IPS-18a (cell line): ENCODE measurements at regions not wholly inside any gene's neighbourhood (a gene's known extent, or its start where the extent isn't known, plus 50 kb on each side); places are given as distances from the start of the nearest gene placed in this dataset.

ENCODE experiments used
- H3K27ac ChIP-seq: one replicate; pipeline ENCODE4 v1.5.1; 2013; ENCODE audit warnings: low read length
- H3K27me3 ChIP-seq: one replicate; pipeline ENCODE4 v1.6.1; 2013; ENCODE audit warnings: mild to moderate bottlenecking, low read length; ENCODE audit not compliant: control insufficient read depth, insufficient read depth
- H3K36me3 ChIP-seq: one replicate; pipeline ENCODE4 v1.6.1; 2013; ENCODE audit warnings: low read depth, low read length; ENCODE audit not compliant: control insufficient read depth
- H3K4me1 ChIP-seq: one replicate; pipeline ENCODE4 v1.6.1; 2013; ENCODE audit warnings: low read depth, low read length; ENCODE audit not compliant: control insufficient read depth
- H3K4me3 ChIP-seq: one replicate; pipeline ENCODE4 v1.5.1; 2013; ENCODE audit warnings: low read length
- H3K9ac ChIP-seq: one replicate; pipeline ENCODE4 v1.6.1; 2013; ENCODE audit warnings: mild to moderate bottlenecking, low read length, moderate library complexity
- H3K9me3 ChIP-seq: one replicate; pipeline ENCODE4 v1.6.1; 2013; ENCODE audit warnings: low read depth, low read length; ENCODE audit not compliant: control insufficient read depth

DNA sequence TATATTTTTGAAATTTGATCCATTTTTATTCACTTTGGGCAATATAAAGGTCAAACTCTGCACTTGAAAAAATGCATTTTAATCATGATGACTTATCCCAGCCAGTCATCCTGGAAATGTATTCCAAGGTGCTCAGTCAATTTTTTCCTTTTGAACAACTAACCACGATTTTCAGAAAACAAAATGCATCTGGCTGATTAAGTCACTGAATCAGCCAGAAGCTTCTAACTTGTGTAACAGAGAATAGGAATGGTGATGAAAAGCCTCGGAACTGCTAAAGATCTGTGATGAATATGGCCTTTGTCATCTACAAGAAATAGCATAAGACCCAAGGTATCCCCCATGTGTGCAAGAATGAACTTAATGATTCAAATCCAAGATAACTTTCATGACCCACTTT lies 572.7 kb downstream of the EPHA4 start:
- no peaks in the 10 kb centered on the region for H3K9me3 ChIP-seq
- peaks cover 4% of the 10 kb centered on the region for H3K4me1 ChIP-seq
- no peaks in the 10 kb centered on the region for H3K27me3 ChIP-seq
- no peak overlapping the region for H3K4me3 ChIP-seq
- H3K9ac ChIP-seq, result no peak overlapping the region
- H3K36me3 ChIP-seq, result no peaks in the 10 kb centered on the region
- H3K27ac ChIP-seq, result no peak overlapping the region

DNA sequence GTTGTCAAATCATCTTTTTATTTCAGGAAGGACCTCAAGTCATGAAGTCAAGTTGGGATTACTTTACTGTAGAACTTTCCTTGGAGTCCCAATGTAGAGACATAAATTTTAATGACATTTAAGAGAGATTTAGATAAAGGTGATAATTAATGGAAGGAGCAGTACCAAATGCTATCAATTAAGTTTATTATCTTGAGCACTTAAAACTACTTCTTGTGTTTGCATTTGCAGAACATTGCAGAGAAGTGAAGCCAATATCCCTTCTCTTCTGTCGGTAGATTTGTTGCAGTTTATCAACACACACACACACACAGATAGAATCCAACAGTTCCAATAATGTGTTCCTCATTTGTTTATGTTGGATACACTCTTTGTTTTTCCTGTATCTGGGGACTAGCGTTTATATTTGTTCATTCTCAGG lies 570.7 kb downstream of the EPHA4 start:
- Histone ChIP-seq H3K4me3 (no peak overlapping the region), H3K27me3 (no peaks in the 10 kb centered on the region), H3K9me3 (no peaks in the 10 kb centered on the region), H3K9ac (no peak overlapping the region), H3K27ac (no peak overlapping the region), H3K36me3 (no peaks in the 10 kb centered on the region), H3K4me1 (peaks cover 4% of the 10 kb centered on the region)

DNA sequence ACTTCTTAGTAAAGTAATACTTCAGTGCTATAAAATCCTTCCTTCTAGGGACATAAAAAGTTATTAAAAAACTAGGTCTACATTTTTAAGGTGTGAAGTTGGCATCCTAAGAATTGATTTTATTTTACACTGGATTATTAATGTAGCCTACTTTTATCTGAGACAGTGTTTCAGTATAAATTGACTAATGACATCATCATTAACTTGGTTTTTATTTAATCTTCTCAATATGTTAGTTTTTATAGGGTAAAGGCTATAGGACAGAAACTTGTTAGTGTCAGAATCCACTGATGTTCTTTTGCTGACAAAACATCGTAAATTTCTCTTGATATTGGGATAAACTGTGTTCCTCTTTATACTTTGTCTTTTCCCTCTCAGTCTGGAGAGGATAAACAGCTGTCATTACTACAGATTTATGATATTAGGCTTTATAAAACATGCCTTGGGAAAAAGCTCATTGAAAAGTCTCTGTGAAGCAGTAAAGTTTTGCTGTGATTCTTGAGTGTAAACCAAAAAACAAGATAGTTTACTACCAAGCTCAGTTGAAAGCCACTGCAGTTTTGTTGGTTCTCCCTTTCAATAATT lies 569.9 kb downstream of the EPHA4 start:
- Histone ChIP-seq H3K4me1 (peaks cover 4% of the 10 kb centered on the region), H3K9ac (no peak overlapping the region), H3K36me3 (no peaks in the 10 kb centered on the region), H3K27me3 (no peaks in the 10 kb centered on the region), H3K4me3 (no peak overlapping the region), H3K9me3 (no peaks in the 10 kb centered on the region), H3K27ac (no peak overlapping the region)

DNA sequence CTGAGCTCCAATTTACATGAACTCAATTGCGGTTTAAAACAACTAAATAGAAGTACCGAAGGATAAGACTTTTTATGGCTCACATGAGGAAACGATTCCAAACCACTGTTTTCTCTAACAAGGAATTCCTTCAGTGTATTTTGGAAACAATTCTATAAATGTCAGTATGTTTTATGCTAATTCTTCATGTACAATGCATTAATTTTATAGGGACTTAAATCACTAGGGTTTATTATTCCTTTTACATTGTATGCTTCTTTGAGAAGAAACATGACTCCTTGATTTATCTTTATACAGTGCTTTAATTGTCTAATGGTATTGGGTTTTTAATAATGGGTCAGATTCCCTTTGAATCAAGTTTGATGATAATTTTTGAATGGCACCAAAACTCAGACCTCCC lies 566.8 kb downstream of the EPHA4 start:
- H3K4me3 ChIP-seq, result no peak overlapping the region
- no peak overlapping the region for H3K9ac ChIP-seq
- H3K9me3 ChIP-seq, result no peaks in the 10 kb centered on the region
- no peaks in the 10 kb centered on the region for H3K27me3 ChIP-seq
- H3K36me3 ChIP-seq, result no peaks in the 10 kb centered on the region
- H3K27ac ChIP-seq, result no peak overlapping the region
- peaks cover 4% of the 10 kb centered on the region for H3K4me1 ChIP-seq

DNA sequence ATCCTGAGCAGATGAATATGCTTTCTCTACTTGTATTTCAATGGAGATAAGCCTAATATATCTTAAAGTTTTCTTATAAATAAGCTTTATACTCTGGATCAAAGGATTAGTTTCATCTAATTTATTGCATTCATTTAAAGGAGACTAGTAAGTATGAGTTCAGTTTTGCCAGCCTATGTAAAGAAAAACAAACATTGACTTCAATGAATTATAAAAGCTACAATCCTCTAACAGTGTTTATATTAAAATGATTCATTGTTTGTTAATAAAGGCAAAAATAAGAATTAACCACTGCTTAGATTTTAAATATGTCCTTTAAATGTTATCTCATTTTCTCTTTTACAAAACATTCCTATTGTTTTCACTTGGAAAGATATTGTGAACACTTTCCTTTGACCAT lies 566.0 kb downstream of the EPHA4 start:
- no peak overlapping the region for H3K27ac ChIP-seq
- H3K9me3 ChIP-seq, result no peaks in the 10 kb centered on the region
- H3K36me3 ChIP-seq, result no peaks in the 10 kb centered on the region
- H3K4me1 ChIP-seq, result peaks cover 4% of the 10 kb centered on the region
- no peaks in the 10 kb centered on the region for H3K27me3 ChIP-seq
- H3K4me3 ChIP-seq, result no peak overlapping the region
- H3K9ac ChIP-seq, result no peak overlapping the region

DNA sequence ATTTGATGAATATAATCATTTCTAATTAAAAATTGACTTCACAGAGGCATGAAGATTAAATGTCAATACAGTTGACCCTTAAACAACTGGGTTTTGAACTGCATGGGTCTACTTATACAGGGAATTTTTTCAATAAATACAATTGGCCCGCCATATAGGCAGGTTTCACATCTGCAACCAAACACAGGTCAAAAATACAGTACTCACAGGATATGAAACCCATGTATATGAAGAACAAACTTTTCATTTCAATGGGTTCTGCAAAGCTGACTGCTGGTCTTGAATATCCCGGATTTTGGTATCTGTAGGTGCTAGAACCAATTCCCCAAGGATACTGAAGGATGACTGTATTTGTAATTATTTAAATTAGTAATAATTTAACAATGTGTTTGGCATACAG lies 555.6 kb downstream of the EPHA4 start:
- H3K27me3 ChIP-seq, result no peaks in the 10 kb centered on the region
- no peaks in the 10 kb centered on the region for H3K36me3 ChIP-seq
- H3K9me3 ChIP-seq, result no peaks in the 10 kb centered on the region
- no peak overlapping the region for H3K4me3 ChIP-seq
- H3K27ac ChIP-seq, result no peak overlapping the region
- peaks cover 8% of the 10 kb centered on the region for H3K4me1 ChIP-seq
- no peak overlapping the region for H3K9ac ChIP-seq

DNA sequence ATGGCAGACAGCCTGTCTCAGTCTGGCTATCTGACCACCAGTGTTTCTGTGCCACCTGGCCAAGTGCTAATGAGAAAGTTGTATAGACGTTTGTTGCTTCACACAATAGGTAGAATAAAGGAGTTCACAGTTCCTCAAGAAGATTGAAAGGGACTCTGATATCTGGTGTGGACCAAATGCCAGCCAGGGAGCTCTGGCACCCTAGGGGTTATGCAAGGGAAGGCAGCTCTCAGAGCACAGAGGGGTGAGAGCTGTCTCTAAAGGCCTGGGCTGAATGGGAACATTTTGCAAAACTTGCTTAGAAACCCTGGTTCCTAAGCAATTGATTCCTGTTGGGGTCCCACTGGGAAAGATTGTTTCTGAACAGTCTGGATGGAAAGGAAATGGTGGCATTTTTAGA lies 553.8 kb downstream of the EPHA4 start:
- Histone ChIP-seq H3K4me1 (peaks cover 8% of the 10 kb centered on the region), H3K4me3 (no peak overlapping the region), H3K27me3 (no peaks in the 10 kb centered on the region), H3K9ac (no peak overlapping the region), H3K27ac (no peak overlapping the region), H3K36me3 (no peaks in the 10 kb centered on the region), H3K9me3 (no peaks in the 10 kb centered on the region)

DNA sequence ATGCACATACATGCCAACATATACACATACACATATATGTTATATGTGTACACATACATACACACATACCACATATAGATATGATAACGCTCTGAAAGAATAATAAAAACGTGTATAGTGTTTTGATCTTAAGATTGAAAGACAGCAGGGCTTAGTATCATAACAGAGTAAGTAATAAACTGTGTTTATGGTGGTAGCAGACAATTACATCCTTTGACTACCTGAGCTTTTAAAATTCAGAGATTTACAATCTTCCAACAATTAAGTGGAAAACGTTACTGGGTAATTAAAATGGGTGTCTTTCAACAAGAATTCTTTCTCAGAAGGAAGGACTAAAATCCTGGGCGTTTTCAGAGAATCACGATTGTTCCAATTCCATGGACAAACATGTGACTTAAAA lies 552.4 kb downstream of the EPHA4 start:
- Histone ChIP-seq H3K4me1 (peaks cover 6% of the 10 kb centered on the region), H3K36me3 (no peaks in the 10 kb centered on the region), H3K27me3 (no peaks in the 10 kb centered on the region), H3K9ac (no peak overlapping the region), H3K9me3 (no peaks in the 10 kb centered on the region), H3K27ac (no peak overlapping the region), H3K4me3 (no peak overlapping the region)

DNA sequence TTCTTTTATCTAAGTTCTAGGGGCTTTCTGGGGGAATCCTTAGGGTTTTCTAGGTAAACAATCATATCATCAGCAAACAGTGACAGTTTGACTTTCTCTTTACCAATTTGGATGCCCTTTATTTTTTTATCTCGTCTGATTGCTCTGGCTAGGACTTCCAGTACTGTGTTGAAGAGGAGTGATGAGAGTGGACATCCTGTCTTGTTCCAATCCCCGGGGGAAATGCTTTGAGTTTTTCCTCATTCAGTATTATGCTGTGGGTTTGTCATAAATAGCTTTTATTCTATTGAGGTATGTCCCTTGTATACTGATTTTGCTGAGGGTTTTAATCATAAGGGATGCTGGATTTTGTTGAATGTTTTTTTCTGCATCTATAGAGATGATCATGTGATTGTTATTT lies 549.5 kb downstream of the EPHA4 start:
- Histone ChIP-seq H3K9ac (no peak overlapping the region), H3K9me3 (no peaks in the 10 kb centered on the region), H3K27me3 (no peaks in the 10 kb centered on the region), H3K36me3 (no peaks in the 10 kb centered on the region), H3K4me1 (no peaks in the 10 kb centered on the region), H3K4me3 (no peak overlapping the region), H3K27ac (no peak overlapping the region)

DNA sequence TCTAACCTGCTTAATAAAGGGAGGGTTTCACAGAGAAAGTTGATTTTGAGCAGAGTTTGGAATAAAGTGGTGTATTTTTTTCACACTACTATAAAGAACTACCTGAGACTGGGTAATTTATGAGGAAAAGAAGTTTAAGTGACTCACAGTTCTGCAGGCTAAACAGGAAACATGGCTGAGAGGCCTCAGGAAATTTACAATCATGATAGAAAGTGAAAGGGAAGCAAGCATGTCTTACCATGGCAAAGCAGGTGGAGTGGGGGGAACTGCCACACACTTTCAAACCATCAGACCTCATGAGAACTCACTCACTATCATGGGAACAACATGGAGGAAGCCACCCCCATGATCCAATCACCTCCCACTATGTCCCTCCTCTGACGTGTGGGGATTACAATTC lies 546.7 kb downstream of the EPHA4 start:
- no peak overlapping the region for H3K9ac ChIP-seq
- H3K27ac ChIP-seq, result no peak overlapping the region
- no peak overlapping the region for H3K4me3 ChIP-seq
- no peaks in the 10 kb centered on the region for H3K36me3 ChIP-seq
- H3K9me3 ChIP-seq, result no peaks in the 10 kb centered on the region
- H3K27me3 ChIP-seq, result no peaks in the 10 kb centered on the region
- no peaks in the 10 kb centered on the region for H3K4me1 ChIP-seq

DNA sequence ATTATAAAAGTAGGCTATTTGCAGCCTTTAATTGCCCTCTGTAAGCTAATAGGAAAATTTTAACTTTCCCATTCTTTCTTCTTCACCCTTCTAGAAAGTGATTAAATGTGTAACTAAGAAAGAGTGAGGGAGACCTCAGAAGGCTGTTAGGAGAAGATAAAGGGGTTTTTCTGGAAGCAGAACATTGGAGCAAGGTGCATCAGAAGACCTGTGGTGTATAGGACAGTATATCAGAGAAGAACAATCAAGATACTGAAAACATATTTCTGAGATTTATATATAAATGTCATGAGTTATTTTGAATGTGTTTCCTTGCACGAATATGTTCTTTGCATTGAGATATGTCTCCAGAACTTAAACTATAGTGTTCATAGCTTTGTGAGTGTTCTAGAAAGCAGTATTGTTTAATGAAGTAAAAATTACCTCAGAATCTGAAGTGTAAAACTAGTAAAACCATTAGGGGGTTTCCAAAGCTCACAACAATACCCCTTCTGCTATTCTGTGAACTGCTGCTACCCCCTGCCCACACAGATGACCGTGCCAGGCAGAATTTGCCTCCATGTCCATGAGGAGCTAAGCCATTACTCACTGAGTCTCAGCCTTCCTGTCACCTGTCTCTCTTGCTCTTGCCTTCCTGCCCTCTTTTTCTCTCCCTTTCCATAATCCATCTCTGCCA lies 537.9 kb downstream of the EPHA4 start:
- Histone ChIP-seq H3K4me1 (no peaks in the 10 kb centered on the region), H3K4me3 (no peak overlapping the region), H3K9ac (no peak overlapping the region), H3K9me3 (no peaks in the 10 kb centered on the region), H3K36me3 (no peaks in the 10 kb centered on the region), H3K27ac (no peak overlapping the region), H3K27me3 (no peaks in the 10 kb centered on the region)

DNA sequence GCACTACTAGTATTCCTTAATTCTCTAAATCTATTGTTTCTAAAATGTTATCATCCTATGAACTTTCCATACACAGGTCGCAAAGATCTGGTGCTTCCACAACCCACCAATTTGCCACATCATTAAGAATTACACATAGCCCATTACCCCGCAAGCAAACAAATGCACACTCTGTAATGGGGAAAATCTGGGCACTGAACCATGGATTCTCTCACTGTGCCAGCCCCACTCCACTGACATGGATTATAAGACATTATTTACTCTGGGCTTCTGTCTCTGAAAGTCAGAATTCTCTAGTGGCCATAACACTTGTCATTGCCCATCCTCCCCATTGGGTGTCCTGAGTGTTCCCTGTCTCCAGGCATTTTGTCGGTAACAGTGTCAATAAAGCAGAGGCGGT lies 537.1 kb downstream of the EPHA4 start:
- Histone ChIP-seq H3K4me1 (no peaks in the 10 kb centered on the region), H3K36me3 (no peaks in the 10 kb centered on the region), H3K27ac (no peak overlapping the region), H3K9ac (no peak overlapping the region), H3K9me3 (no peaks in the 10 kb centered on the region), H3K4me3 (no peak overlapping the region), H3K27me3 (no peaks in the 10 kb centered on the region)
